Anterior cingulate cortex (tissue), 58 donors: ENCODE measurements at regions not wholly inside any gene's neighbourhood (a gene's known extent, or its start where the extent isn't known, plus 50 kb on each side); places are given as distances from the start of the nearest gene placed in this dataset.

Experiments used
- DNase-seq, 58 donors: peaks; one replicate each; lab custom pipeline; 2025; lab: John Stamatoyannopoulos, UW

DNA sequence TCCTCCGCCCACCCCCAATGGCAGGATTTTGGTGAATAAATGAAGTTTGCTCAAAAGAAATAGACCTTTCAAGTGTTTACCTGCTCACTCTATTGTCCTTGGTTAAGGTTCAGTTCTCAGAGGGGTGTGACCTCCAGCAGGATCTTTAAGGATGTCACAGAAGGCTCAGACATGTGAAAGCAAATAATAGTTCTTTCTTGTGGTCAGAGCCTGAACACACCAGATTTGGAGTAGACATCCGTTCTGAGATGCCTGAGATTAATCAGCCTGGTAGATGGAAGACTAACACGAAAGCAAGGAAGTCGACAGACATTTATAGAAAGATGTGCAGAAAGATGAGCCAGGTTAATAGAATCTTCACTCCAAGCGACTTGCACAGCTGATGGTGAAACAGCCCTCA lies 557.9 kb upstream of the CDH11 start:
- no peak for DNase-seq

DNA sequence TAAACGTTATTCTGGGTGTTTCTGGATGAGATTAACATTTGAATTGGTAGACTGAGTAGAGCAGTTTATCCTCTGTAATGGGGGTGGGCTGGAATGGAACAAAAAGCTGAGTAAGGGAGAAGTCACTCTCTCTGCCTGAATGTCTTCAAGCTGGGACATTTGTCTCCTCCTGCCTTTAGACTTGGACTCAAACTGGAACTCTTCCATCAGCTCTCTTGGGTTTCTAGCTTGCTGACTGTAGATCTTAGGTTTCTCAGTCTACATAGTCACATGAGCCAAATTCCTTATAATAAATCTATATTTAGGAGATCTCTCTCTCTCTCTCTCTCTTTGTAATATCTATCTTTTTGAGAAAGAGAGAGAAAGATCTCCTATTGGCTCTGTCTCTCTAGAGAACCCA lies 553.3 kb upstream of the CDH11 start:
- no peak for DNase-seq

DNA sequence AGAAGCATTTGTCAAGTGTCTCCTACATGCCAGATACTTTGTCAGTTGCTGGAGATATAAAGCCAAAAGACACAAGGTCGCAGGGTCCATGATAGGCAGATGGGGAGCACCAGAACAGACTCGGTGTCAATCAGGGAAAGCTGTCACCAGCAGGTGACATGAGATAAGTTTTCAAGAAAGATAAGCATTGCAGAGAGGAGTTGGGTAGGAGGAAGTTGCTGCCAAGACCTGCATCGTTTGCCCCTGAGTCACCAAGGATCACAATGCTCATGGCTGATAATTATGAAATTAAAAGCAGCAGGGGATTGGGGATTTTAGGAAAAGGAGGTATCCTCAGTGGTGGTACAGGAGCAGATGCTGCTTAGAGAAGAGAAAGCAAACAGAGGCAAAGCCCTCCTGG lies 551.1 kb upstream of the CDH11 start:
- DNase-seq: no peak

DNA sequence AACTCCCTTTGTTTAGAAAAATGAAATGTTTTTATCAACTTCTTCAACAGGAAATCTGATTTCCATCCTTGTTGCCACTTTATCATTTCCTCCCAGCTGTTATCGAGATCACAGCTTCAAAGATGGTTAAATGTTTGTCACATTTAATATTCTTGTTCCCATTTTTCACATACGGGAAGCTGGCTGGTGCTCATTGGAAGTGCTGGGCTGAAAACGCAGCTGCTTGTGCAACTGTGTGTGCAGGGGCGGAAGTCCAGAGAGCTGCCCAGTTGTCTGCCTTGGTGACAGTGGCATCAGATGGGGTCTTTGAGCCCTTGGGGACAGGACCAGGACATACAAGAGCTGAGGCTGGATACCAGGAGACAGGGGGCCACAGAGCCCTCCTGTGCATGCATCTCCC lies 549.2 kb upstream of the CDH11 start:
- DNase-seq: no peak

DNA sequence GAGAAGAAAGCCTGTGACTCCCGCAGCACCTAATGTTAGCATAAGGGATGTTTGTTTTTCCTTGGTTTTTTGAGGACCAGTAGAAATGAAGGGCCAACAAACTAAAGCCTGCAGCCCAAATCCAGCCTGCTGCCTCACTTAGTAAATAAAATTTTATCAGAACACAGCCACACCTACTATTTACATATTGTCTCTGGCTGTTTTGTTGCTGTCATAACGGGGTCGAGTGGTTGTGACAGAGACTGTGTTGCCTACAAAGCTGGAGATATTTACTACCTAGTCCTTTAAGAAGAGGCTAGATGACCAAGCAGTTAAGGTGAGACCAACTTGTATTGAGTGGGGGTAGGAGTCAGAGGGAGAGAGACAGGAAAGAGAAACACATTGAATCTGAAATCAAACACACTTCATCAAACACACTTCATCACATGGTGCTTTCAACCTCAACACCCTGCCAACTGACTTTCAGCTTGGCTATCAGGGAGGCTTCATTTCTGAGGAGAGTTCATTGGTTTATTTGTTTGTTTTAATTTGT lies 546.3 kb upstream of the CDH11 start:
- DNase-seq: no peak

DNA sequence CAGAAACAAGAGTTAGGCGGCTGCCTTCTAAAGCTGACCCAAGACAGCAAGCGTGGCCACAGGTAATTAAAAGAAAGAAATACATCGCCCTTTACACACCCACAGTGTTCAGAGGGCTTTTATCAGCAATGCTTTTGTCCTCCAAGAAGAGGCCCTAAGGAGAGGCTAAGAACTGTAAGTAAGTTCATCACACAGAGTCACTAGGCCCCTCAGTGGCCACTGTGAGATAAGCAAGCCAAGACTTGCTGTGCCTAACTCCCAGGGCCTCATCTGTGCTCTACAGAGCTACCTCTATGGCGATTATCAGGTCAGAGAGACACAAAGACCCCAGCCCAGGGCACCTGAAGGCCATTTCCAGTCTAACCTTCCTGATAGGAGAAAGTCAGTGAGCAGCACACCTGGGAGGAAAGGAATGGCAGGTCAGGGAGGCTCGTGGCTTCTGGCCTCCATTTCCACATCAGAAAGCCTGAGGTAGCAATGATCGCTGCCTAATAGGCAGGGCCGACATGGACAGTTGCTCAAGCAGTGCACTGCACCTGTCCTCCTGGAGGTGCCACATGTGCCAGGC lies 545.2 kb upstream of the CDH11 start:
- DNase-seq: no peak

DNA sequence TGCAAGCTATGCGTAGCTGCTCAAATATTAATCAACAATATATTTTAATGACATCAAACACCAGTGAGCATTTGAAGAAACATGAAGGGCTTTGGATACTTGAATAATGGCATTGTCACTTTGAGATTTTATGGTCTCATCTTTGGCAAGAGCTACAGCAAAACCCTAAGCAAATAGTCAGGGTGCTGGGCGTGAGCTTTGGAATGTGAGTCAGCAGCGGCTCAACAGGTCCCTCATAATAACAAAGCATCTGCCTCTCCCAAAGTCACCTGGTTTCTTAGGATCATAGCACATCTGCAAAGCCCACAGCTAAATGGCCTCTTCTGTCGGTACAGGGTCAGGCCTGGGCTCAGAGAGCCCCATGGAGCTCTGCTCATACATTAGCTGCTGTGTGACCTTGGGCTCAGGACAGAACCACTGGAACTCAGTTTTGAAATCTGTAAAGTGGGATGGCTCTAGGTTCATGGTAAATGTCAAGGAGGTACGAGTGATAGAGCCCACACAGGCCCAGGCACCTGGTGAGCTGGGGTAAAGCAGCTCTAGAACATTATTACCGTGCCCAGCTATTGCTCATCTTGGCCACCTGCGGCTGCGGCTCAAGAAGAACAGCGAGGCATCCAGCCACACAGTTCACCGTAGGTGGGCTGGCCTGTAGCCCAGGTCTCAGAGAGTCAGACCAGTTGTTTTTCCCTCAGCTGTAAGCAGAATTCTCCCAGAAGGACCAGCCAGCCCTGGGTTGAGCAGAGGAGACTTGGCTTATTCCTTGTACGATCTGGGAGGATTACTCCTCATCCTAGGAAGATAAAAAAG lies 544.5 kb upstream of the CDH11 start:
- DNase-seq: no peak

DNA sequence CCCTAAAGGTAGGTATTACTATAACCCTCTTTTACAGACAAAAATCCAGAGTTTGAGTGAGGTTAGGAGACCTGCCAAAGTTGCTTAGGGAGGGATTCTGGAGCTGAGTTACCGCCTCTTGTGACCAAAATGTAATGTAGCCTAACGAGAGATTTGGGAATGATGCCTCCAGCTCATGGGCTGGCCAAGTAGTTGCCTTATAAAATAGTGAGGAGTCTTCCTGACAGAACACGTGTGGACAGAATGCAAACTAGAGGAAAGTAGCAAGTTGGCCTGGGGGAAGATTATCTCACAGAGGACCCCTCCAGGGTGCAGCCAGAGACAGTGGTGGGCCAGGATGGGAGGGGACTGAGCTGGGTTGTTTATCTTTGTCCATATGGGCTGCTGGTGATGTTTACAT lies 543.7 kb upstream of the CDH11 start:
- DNase-seq: no peak

DNA sequence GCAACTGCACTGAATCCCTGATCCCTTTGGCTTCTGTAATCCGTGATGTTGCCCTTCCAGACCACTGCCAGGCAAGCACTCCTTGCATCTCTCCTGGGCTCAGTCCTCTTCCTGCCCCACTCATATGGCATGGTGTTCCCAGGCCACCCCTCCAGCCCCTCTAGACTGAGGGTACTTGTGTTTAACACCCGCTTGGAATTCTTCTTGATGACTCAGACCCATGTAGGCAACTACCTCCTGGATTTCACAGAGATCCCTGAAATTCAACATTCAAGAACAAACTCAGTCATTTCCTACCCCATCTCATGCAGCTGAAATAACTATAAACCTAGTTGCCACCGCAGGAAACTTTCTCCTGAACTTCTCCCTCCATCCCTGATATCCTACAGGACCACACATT lies 541.9 kb upstream of the CDH11 start:
- DNase-seq: no peak

DNA sequence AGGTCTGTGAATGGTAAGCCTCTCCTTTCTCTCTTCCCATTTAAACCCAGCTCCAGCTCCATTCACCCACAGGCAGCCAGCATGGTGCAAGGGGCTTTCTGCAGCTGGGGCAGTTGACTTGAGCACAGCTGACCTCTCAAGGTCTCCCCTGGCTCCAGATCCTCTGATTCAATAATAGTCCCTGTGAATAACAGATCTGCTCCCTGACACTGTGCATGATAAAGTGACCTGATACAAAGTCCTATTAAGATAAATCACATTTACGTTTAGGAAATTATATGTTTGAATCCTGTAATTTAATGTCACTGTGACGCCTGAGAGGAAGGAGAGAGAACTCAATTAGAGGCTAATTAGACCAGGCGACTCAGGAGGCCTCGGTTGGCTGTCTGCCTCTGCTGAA lies 540.4 kb upstream of the CDH11 start:
- DNase-seq: no peak

DNA sequence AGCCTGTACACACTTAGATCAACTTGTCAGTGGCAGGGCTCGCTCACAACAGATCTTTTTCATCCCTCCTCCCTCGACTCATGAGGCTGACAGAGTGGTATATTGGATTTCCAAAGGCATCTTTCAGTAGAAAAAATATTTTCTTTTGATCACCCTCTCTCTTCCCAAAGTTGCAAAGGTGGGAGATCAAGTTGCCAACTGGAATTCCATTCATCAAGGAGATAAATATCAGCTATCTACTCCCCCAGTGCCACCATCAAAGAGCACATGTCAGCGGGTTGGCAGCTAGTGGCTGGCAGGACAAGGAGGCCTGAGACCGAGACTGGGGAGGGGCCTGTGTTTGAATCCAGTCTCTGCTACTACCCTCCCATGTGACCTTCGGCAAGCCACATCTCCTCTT lies 539.7 kb upstream of the CDH11 start:
- no peak for DNase-seq

DNA sequence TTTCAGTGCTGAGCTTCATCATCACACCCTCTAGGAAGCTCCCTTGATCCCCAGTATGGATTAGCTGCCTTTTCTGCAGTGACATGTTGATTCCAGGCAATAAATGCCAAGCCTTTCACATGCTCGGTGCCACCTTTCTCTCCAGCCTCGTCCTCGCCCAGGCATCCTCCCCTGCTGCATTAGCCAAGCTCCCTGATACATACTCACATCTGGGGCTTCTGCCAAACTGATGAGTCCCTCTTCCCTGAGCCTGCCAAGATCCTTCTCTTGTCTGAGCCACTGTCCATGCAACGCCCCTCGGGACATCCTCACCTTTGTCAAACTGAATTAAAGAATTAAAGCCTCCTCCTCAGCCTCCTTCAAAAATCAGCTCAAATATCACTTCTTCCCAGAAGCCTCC lies 538.5 kb upstream of the CDH11 start:
- DNase-seq: peak in 1 of 58 donors; percentile 3

DNA sequence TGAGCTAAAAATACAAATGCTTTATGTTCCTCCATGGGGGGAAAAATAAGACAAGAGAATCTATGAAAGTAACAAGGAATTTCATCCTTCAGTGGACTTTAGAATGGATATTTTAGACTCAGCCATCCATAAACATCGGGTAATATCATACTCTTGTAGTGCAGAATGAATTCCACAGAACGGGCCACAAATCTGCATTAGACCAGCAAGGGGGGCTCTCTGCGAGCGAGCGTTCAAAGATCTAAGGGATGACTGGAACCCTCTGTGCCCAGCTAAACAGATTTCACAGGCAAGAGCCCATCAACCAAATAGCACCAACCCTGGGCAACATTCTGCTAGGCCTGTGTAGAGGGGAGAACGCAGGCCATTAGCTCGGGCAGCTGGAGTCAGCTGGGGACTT lies 537.9 kb upstream of the CDH11 start:
- DNase-seq: no peak

DNA sequence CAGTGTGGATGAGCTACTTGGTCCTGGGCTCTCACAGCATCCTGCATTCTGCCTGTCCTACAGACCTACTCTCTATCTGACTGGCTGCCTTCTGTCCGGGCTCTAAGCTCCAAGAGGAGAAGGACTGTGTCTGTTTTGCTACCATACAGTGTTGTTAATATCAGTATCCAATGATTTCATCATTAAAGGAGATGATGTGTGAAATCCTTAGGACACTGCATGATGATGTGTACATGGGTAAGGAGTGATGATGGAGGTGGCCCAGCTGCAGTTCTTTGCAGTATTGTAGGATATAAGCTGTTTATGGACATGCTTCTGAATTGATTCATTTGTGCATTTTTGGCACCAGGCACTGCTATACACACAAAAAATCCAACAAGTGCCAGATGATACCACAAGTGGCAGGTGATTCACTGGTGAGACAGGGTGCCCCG lies 536.9 kb upstream of the CDH11 start:
- DNase-seq: no peak

DNA sequence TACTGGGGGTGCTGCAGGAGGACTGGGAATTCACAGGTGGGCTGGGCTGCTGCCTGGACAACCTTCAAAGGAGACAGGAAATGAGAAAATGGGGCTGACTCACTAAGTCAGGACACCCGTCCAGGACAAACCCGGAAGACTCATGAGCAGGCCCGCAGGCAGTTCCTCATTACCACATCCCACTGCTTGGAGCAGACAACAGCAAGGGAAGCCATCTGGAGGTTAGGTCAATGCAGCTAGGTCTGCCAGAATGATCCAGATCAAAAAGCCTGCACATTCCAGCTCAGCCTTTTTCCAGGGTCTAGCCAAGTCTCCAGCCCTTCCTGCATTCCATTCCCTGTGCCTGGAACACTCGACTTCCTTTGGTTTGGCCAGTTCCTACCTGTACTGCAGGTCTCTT lies 536.5 kb upstream of the CDH11 start:
- DNase-seq: no peak

DNA sequence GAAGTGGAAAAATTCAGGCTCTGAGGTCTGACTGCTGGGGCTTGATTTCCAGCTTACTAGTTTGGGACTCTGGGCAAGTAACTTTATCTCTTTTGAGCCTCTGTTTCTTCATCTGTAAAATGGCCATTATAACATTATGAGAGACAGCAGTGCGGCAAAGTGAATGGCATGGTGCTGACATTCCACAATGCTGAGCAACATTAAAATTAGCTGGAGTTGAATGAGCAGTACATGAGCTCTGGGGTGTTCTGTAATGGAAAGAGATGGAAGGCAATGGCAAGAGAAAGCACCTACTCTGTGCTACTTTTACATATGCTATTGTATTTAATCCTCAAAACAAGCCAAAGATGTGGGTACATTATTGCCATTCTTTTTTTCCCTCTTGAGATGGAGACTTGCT lies 535.7 kb upstream of the CDH11 start:
- DNase-seq: no peak

DNA sequence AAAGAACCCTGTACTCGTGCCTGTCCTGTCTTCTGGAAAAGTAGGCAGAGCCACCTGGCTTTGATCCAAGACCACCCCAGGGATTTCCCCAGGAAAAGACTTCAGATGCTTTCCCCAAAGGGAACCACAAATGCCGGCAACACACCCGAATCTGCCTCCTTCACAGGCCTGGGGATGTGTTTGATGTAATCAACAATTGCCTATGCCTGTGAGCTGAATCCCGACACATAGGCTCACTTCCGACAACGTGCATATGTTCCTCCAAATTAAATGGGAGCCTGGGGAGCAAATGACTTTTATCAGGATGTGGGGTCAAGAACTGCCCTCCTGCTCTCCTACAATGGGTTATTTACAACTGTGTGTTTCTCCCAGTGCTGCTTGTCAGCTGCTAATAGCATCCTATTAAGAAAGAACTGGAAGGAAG lies 535.2 kb upstream of the CDH11 start:
- no peak for DNase-seq

DNA sequence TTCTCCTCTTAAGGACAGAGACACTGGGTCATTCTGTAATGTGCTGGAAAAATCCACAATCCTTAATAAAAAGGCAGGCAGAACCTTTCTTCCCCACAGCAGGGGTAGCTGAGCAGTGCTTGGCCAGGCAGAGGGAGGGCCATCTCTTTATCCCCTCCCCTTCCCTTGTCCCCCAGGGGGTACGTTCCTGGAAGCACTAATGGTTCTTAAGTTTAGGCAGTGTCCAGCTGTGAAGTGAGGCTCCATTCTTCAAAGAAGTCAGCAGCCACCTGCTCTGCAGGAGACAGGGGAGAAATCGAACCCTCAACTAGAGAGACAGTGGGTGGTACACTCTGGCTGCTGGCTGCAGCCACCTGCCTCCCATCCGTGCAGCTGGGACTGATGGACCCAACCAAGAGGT lies 533.9 kb upstream of the CDH11 start:
- no peak for DNase-seq

DNA sequence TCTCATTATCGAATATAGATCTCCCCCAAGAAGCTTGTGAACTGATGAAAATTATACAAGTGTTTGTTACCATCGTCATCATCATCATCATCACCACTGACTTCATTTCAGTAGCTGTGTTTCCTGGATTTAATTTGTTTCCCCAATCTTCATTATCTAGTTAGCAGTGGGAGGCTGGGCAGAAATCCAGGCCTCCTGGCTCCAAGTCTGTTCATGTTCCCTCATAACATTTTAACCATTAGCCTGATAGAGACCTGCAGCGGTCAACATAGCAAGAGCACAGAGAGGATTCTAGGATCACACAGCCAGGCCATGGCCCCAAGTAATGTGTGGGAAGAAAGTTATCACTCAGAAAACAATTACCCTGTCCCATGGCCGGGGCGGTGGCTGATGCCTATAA lies 526.2 kb upstream of the CDH11 start:
- no peak for DNase-seq

DNA sequence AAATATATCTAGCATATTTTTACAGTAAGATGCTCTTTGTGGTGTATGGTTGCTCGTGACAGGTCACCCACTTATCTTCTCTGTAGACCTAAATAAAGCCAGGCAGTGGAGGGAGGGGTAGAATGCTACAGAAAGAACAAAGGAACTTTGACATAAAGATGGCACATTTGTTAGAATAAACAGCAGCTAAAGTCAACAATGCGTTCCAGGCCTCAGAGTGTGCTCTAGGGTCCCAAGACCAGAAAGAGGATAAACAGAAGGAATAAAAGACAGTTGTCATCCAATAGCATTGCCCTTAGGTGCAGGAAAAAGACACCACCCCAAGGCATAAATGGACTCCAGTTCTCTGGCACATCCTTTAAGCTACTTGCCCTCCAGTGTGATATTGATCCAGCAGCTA lies 523.0 kb upstream of the CDH11 start:
- no peak for DNase-seq

DNA sequence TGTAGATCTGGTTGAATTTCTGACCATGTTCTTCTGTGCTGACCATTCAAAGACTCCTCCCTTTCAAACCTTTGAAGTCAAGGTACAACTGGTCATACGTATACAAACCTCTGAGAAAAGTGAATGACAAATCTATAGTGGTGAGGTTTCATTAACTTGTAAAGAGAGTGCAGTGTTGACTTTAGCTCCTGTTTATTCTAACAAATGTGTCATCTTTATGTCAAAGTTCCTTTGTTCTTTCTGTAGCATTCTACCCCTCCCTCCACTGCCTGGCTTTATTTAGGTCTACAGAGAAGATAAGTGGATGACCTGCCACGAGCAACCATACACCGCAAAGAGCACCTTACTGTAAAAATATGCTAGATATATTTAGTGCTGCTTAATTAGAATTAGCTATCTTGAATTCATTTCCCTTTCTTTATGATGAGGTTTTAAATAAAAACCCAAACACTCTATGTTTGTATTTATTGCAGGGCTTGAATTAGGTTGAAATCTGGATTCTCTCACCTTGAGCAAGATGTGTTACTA lies 520.0 kb upstream of the CDH11 start:
- DNase-seq: no peak
